HepG2 (cell line): ENCODE measurements at regions not wholly inside any gene's neighbourhood (a gene's known extent, or its start where the extent isn't known, plus 50 kb on each side); places are given as distances from the start of the nearest gene placed in this dataset.

ENCODE experiments used
- NFE2 ChIP-seq: sonication (generic); formaldehyde crosslinking; IDR thresholded peaks from 2 replicates; pipeline ENCODE4 v1.4.0; 2020; ENCODE audit warnings: missing genetic modification reagents
- YEATS2 ChIP-seq: sonication (generic); formaldehyde crosslinking; IDR thresholded peaks from 2 replicates; pipeline ENCODE4 v1.4.0; 2020; ENCODE audit warnings: missing genetic modification reagents, borderline replicate concordance
- ZFP90 ChIP-seq: sonication (generic); formaldehyde crosslinking; IDR thresholded peaks from 2 replicates; pipeline ENCODE4 v1.8.0; 2022; ENCODE audit warnings: missing genetic modification reagents, mild to moderate bottlenecking, inconsistent platforms, borderline replicate concordance
- ZNF20 ChIP-seq: sonication (generic); formaldehyde crosslinking; IDR thresholded peaks from 2 replicates; pipeline ENCODE4 v1.4.0; 2020; ENCODE audit warnings: mild to moderate bottlenecking, moderate library complexity, missing genetic modification reagents
- ZNF280D ChIP-seq: sonication (generic); formaldehyde crosslinking; IDR thresholded peaks from 2 replicates; pipeline ENCODE4 v1.5.1; 2020; ENCODE audit warnings: mild to moderate bottlenecking, missing genetic modification reagents
- ZNF674 ChIP-seq: sonication (generic); formaldehyde crosslinking; IDR thresholded peaks from 2 replicates; pipeline ENCODE4 v1.5.0; 2020; ENCODE audit warnings: low read depth, mild to moderate bottlenecking, missing genetic modification reagents
- ZNF7 ChIP-seq: IDR thresholded peaks from 2 replicates; pipeline ENCODE4 v1.6.1; 2016; ENCODE audit warnings: missing biosample characterization, missing genetic modification reagents
- TF ChIP-seq, protein P1 (sequence below): sonication (generic); formaldehyde crosslinking; IDR thresholded peaks from 2 replicates; pipeline ENCODE4 v1.4.0; 2020; ENCODE audit warnings: mild to moderate bottlenecking, missing genetic modification reagents
- TF ChIP-seq, protein P2 (sequence below): conservative IDR thresholded peaks from 2 replicates; pipeline ENCODE4 v1.6.1; 2018; ENCODE audit warnings: missing genetic modification reagents

GRCh38 chr6:44732243-44732642 lies 344.7 kb downstream of the CDC5L start (continued):
- TF ChIP-seq NFE2 (CRISPR knock-in tag) = no peak
- TF ChIP-seq, protein P1, sequence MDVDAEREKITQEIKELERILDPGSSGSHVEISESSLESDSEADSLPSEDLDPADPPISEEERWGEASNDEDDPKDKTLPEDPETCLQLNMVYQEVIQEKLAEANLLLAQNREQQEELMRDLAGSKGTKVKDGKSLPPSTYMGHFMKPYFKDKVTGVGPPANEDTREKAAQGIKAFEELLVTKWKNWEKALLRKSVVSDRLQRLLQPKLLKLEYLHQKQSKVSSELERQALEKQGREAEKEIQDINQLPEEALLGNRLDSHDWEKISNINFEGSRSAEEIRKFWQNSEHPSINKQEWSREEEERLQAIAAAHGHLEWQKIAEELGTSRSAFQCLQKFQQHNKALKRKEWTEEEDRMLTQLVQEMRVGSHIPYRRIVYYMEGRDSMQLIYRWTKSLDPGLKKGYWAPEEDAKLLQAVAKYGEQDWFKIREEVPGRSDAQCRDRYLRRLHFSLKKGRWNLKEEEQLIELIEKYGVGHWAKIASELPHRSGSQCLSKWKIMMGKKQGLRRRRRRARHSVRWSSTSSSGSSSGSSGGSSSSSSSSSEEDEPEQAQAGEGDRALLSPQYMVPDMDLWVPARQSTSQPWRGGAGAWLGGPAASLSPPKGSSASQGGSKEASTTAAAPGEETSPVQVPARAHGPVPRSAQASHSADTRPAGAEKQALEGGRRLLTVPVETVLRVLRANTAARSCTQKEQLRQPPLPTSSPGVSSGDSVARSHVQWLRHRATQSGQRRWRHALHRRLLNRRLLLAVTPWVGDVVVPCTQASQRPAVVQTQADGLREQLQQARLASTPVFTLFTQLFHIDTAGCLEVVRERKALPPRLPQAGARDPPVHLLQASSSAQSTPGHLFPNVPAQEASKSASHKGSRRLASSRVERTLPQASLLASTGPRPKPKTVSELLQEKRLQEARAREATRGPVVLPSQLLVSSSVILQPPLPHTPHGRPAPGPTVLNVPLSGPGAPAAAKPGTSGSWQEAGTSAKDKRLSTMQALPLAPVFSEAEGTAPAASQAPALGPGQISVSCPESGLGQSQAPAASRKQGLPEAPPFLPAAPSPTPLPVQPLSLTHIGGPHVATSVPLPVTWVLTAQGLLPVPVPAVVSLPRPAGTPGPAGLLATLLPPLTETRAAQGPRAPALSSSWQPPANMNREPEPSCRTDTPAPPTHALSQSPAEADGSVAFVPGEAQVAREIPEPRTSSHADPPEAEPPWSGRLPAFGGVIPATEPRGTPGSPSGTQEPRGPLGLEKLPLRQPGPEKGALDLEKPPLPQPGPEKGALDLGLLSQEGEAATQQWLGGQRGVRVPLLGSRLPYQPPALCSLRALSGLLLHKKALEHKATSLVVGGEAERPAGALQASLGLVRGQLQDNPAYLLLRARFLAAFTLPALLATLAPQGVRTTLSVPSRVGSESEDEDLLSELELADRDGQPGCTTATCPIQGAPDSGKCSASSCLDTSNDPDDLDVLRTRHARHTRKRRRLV = no peak
- TF ChIP-seq, protein P2, sequence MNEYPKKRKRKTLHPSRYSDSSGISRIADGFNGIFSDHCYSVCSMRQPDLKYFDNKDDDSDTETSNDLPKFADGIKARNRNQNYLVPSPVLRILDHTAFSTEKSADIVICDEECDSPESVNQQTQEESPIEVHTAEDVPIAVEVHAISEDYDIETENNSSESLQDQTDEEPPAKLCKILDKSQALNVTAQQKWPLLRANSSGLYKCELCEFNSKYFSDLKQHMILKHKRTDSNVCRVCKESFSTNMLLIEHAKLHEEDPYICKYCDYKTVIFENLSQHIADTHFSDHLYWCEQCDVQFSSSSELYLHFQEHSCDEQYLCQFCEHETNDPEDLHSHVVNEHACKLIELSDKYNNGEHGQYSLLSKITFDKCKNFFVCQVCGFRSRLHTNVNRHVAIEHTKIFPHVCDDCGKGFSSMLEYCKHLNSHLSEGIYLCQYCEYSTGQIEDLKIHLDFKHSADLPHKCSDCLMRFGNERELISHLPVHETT = no peak
- TF ChIP-seq ZNF7 (CRISPR knock-in tag) = no peak
- no peak for TF ChIP-seq ZNF674
- TF ChIP-seq ZFP90 (CRISPR knock-in tag) = no peak
- TF ChIP-seq ZNF20 (CRISPR knock-in tag) = no peak
- TF ChIP-seq YEATS2 (CRISPR knock-in tag) = no peak
- TF ChIP-seq ZNF280D (CRISPR knock-in tag) = no peak
